Skeletal muscle satellite cell (primary cell): ENCODE measurements at regions not wholly inside any gene's neighbourhood (a gene's known extent, or its start where the extent isn't known, plus 50 kb on each side); places are given as distances from the start of the nearest gene placed in this dataset.

Source experiments
- H3K27me3 ChIP-seq: 2 replicates; pipeline ENCODE4 v1.7.0; 2013; ENCODE audit warnings: low read length; ENCODE audit not compliant: control insufficient read depth, insufficient read depth
- H3K36me3 ChIP-seq: 2 replicates; pipeline ENCODE4 v1.7.0; 2013; ENCODE audit warnings: mild to moderate bottlenecking, control low read depth, low read length; ENCODE audit not compliant: insufficient read depth
- H3K4me1 ChIP-seq: 2 replicates; pipeline ENCODE4 v1.7.0; 2013; ENCODE audit warnings: low read length; ENCODE audit not compliant: control insufficient read depth, insufficient read depth
- H3K4me2 ChIP-seq: 2 replicates; pipeline ENCODE4 v1.7.0; 2013; ENCODE audit warnings: mild to moderate bottlenecking, low read length
- H3K4me3 ChIP-seq: 2 replicates; pipeline ENCODE4 v1.7.0; 2013; ENCODE audit warnings: low read length
- H3K9ac ChIP-seq: 2 replicates; pipeline ENCODE4 v1.7.0; 2013; ENCODE audit warnings: mild to moderate bottlenecking, low read depth, low read length, moderate library complexity
- H3K9me3 ChIP-seq: replicated peaks from 2 replicates; pipeline ENCODE4 v1.7.0; 2013; ENCODE audit warnings: mild to moderate bottlenecking, control low read depth, low read length

DNA sequence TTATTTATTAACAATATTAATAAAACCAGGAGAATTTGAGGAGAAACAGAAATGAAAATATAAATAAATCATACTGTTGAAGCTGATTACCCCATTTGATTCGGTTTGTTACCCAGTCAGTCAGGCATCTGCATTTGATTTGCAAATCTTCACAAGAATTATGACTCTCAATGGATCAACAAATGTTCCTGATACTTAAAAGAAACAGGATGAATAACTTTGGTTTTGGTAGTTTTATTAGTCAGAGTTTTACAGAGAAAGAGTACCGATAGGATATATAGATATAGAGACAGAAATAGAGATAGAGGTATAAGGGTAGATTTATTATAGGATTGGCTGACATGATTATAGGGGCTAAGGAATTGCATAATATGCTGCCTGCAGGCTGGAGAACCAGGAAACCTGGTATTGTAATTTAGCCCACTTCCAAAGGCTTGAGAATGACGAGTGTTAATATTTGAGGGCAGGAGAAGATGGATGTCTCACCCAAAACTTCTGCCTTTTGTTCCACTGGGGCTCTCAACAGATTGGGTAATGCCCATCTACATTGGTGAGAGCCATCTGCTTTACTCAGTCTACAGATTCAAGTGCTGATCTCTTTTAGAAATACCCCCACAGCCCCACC, 241.6 kb upstream of the COL8A1 start:
- H3K36me3 ChIP-seq = no peaks in the 10 kb centered on the region
- no peaks in the 10 kb centered on the region for H3K27me3 ChIP-seq
- H3K4me3 ChIP-seq = no peak overlapping the region
- H3K9me3 ChIP-seq = no peaks in the 10 kb centered on the region
- H3K9ac ChIP-seq = peak overlapping the region; percentile 29
- peaks cover 37% of the 10 kb centered on the region for H3K4me1 ChIP-seq
- H3K4me2 ChIP-seq = no peak overlapping the region

DNA sequence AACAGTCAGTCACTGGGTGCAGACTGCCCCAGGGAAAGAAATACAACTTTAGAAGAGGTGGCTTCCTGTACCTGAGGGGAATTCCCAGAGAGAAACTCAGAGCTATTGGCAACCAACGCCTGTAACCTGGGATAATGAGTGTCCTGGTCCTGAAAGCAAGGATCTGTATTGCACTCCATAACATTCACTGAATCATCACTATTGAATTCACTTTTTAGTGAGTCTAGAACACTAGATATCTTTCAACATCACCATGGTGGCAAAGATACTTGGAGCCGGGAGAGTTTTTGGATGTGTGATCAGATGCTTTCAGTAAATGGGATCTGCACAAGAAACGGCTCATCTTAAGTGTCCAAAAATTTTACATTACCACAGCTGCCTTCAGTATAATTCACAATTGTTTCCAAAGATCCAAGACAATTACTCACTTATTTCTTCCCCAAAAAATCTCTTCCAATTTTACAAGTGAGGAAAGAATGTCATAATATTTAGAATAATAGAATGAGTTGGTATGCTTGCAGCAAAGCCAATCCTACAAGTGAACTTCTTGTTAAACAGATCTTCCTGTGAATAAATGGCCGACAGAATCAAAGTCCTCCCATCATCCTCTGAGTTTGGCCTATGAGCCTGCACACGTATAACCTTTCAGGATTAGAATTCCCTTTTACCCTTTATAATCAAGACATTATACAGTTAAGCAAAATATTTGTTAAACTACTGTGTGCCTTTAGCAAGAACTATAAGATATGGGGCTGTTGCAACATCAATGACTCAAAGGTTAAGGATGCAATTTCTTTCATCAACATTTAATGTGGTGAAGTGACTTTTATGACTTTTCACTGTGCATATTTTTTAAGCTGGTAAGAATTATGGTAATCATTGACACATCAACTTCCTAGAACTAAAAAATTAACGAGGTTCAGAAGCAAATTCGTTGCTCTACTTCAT, 243.3 kb upstream of the COL8A1 start:
- Histone ChIP-seq H3K36me3 (no peaks in the 10 kb centered on the region), H3K9me3 (no peaks in the 10 kb centered on the region), H3K4me3 (peak overlapping the region; percentile 14), H3K4me2 (peak overlapping the region; percentile 24), H3K27me3 (no peaks in the 10 kb centered on the region), H3K4me1 (peaks cover 37% of the 10 kb centered on the region), H3K9ac (peak overlapping the region; percentile 52)

DNA sequence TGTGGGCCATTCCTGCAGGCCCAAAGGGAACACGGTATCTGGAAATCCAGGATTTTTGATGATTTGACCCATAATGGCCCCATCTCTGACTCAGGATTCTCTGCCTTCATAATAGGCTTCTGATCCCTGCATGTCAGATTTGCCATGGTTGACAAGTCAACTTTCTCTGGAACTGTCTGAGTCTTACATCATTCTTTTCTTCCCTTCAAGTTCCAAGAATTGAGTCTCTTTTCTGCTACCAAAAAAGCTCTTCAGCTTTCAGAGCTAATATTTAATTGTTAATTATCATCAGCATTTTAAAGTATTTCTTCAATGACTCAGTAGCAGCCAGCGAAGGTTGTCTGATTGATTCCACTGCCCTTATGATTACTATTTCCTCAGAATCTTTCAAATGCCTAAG, 244.4 kb upstream of the COL8A1 start:
- Histone ChIP-seq H3K27me3 (no peaks in the 10 kb centered on the region), H3K36me3 (no peaks in the 10 kb centered on the region), H3K4me2 (no peak overlapping the region), H3K4me3 (peak overlapping the region; percentile 14), H3K4me1 (peaks cover 37% of the 10 kb centered on the region), H3K9ac (no peak overlapping the region), H3K9me3 (no peaks in the 10 kb centered on the region)

DNA sequence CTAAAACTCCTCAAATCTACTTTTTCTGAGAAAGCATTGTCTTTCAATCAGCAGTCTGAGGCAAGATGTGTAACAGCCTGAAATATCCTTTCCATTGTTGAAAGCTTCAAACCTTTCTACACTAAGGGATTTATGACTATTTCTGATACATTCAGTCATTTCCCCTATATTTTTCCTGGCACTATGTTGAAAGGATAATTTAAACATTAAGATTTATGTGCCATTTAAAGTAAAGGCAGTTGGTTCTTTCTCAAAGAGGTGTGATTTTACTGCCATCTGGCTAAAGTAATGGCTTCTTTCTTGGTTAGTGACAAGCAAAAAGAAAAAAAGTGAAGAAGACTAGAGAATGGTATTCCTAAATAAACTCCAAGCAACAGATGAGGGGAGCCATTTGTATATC, 249.6 kb upstream of the COL8A1 start:
- H3K4me2 ChIP-seq = no peak overlapping the region
- H3K9ac ChIP-seq = no peak overlapping the region
- peaks cover 33% of the 10 kb centered on the region for H3K4me1 ChIP-seq
- H3K4me3 ChIP-seq = no peak overlapping the region
- H3K27me3 ChIP-seq = no peaks in the 10 kb centered on the region
- H3K9me3 ChIP-seq = no peaks in the 10 kb centered on the region
- H3K36me3 ChIP-seq = no peaks in the 10 kb centered on the region

DNA sequence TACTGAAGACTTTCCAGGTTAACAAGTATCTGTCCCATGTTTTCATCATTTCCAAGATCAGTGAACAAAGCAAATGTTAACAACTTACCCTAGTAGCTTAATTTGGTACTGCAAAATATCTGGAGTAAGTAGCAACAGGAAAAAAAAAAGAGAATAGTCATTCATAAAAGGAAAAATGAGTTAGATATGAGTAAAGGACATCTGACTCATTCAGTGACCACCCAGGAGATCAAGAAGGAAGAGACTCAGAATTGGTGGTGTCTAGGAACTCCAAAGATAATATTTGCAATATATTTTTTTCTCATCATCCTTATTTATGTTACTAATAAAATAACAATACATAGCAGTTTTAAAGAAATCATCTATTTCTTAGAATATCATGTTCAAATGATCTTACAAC, 253.8 kb upstream of the COL8A1 start:
- Histone ChIP-seq H3K9ac (no peak overlapping the region), H3K36me3 (no peaks in the 10 kb centered on the region), H3K27me3 (no peaks in the 10 kb centered on the region), H3K4me3 (no peak overlapping the region), H3K9me3 (no peaks in the 10 kb centered on the region), H3K4me1 (peaks cover 32% of the 10 kb centered on the region), H3K4me2 (no peak overlapping the region)

DNA sequence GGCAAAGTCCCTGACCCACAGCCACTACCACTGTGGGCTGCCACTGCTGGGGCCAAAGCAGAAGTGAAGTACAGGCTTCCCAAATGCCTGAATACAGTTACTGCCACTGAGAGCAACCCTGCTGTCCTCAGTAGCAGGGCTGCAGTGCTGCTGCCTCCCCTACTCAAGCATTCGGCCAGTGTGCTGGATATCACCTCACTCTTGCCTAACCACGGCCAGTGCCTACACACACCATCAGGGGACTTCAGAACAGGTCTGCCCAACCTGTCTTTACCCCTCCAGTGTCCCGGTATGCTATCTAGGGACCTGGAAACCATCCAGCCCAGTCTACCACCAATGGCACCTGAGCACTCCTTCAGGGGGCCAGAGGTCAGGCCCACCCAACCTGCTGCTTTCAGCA, 261.5 kb upstream of the COL8A1 start:
- Histone ChIP-seq H3K9ac (no peak overlapping the region), H3K36me3 (no peaks in the 10 kb centered on the region), H3K4me1 (peaks cover 6% of the 10 kb centered on the region), H3K9me3 (peaks cover 5% of the 10 kb centered on the region), H3K4me3 (no peak overlapping the region), H3K4me2 (no peak overlapping the region), H3K27me3 (no peaks in the 10 kb centered on the region)

DNA sequence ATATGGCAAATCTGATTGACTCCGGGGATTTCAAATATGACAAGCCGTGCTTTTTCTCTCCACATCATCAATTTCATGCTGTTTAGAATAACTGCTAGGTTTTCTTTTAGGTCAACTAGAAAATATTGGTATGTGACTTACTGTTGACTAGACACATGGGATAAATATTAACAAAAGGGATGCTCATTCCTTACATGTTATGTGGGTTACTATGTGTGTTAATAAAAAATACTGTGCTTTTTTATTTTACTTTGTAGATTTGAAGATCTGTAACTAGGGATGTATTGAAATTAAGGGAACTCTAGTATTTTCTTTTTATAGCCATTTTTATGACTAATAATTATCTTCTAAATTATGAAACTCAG, 264.6 kb upstream of the COL8A1 start:
- no peaks in the 10 kb centered on the region for H3K27me3 ChIP-seq
- no peaks in the 10 kb centered on the region for H3K36me3 ChIP-seq
- H3K4me2 ChIP-seq = no peak overlapping the region
- no peak overlapping the region for H3K9ac ChIP-seq
- H3K4me1 ChIP-seq = peaks cover 6% of the 10 kb centered on the region
- H3K4me3 ChIP-seq = no peak overlapping the region
- peaks cover 5% of the 10 kb centered on the region for H3K9me3 ChIP-seq

DNA sequence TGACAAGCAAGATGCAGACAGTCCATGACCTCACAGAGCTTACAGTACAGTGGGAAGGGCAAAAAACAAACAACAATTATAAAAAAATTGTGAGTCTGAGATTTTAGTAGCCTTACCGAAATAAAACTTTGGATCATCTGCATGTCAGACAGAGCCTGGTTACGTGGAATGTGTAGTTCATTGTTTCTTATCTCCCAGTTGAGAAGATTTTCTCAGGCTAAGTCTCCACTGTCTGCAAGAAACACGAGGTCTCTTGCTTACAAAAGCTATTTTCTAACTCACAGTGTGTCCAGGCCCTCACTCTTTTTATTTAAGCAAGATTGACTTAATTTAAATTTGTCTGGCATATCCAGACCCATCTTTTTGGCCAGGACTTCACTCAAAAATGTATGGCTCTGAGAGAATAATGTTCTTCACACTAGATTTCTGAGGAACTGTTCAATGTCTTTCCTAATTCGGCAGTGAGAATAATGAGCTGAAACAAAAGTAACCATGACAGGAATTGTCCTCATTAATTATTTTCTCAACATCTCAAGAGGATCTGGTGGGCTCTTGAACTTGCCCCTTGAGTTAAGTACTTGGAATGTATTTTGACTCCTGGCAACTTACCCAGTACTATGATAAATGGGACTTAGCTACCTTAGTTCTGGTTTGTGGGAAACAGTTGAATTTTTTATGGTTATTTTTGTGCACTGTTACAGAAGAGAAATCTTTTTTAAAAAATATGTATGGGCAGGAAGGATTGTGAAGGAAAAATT, 265.1 kb upstream of the COL8A1 start:
- Histone ChIP-seq H3K4me1 (peaks cover 6% of the 10 kb centered on the region), H3K4me2 (no peak overlapping the region), H3K4me3 (no peak overlapping the region), H3K27me3 (no peaks in the 10 kb centered on the region), H3K36me3 (no peaks in the 10 kb centered on the region), H3K9me3 (peaks cover 5% of the 10 kb centered on the region), H3K9ac (no peak overlapping the region)

DNA sequence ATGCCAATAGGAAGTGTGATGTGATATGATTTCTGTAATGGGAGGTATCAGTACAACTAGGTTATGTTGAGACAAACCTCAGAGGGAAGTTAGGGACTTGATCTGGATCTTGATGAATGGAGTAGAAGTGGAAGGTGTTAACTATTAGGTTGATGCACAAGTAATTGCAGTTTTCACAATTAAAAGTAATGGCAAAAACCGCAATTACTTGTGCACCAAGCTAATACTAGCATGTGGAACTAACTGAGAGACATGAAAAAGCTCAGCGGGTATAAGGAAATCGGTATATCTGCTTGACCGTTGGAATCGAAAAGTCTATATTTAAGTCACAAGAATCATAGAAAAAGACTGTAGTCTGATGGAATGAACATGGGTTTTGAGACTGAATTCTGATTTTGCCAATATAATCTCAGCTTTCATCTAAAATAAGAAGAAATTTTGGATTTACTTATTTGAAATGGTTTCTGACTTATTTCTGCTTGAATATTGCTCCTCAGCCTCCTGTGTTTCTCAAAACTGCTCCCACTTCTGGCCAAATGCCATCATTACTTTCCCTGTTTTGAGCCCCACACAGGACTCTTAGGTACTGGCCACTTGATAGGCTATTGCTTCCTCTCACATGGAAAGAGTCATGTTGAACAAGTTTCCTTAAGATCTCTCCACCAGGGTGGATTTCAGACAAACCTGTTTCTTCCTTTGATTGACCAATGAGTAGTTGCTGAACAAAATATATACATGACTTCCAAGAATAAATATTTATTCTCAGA, 271.5 kb upstream of the COL8A1 start:
- Histone ChIP-seq H3K4me3 (no peak overlapping the region), H3K27me3 (no peaks in the 10 kb centered on the region), H3K36me3 (no peaks in the 10 kb centered on the region), H3K4me1 (peaks cover 13% of the 10 kb centered on the region), H3K4me2 (no peak overlapping the region), H3K9me3 (no peaks in the 10 kb centered on the region), H3K9ac (no peak overlapping the region)

DNA sequence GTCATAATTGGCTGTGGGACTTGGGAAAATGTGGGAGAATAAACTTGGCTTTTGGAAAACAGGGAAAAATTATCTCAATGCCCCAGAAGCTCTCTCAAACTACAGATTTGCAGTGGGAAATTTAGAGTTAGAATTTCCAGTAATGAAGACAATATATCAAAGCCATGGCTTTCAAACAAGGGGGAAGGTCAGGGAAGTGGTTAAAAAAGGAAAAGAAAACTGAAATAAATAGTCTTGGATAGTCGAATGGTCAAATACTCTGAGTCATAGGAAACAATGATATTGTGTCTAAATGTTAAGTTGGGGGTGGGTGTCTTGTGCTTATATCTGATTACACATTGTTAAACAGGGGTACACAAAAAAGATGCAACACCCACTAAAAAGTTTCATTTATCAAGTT, 272.4 kb upstream of the COL8A1 start:
- H3K9me3 ChIP-seq = no peaks in the 10 kb centered on the region
- H3K4me3 ChIP-seq = no peak overlapping the region
- H3K36me3 ChIP-seq = no peaks in the 10 kb centered on the region
- H3K4me2 ChIP-seq = peak overlapping the region; percentile 12
- H3K27me3 ChIP-seq = no peaks in the 10 kb centered on the region
- H3K9ac ChIP-seq = no peak overlapping the region
- peaks cover 13% of the 10 kb centered on the region for H3K4me1 ChIP-seq

DNA sequence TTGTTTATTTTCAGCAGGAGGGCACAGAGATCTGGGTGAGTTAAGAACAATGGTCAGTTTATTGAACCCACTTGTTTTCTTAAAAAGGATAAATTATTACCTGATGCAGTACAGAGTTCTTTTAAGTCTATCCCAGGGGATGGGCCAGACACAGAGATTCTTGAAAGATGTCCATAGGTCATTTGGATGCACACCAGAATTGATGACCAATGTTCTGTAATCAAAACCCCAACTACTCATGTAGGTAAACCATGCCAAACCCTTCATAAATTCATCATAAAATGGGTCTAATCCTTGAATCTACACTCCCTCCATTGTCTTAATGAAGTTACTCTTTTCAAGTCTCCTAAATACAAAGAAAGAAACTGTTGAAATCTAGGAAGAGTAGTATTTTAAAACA, 273.0 kb upstream of the COL8A1 start:
- no peaks in the 10 kb centered on the region for H3K36me3 ChIP-seq
- no peak overlapping the region for H3K9ac ChIP-seq
- H3K9me3 ChIP-seq = no peaks in the 10 kb centered on the region
- H3K4me2 ChIP-seq = peak overlapping the region; percentile 12
- H3K4me1 ChIP-seq = peaks cover 13% of the 10 kb centered on the region
- no peak overlapping the region for H3K4me3 ChIP-seq
- H3K27me3 ChIP-seq = no peaks in the 10 kb centered on the region
